ENCODE measurements at regions not wholly inside any gene's neighbourhood (a gene's known extent, or its start where the extent isn't known, plus 50 kb on each side); places are given as distances from the start of the nearest gene placed in this dataset.

DNA sequence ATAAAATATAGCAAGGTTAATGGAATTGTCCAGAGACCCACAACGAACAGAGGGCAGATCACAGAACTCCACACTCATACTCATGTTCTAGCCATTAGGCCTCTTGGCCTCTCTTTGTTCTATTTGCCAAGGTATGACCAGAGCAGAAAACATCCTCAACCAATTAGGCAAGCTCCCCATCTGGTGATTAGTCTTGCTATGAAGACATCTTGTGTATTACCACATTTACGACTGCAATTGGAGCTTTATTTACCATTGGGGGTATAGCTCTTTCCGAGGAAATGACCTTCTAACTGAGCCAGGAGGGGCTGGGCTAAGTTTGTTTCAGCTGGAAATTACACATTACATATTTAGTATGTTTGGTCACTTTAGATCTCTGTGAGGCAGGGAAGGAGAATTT lies 593.9 kb downstream of the CD109 start:
- H2AFZ ChIP-seq (ENCODE audit: low read length), result no peak overlapping the region
- no peaks in the 10 kb centered on the region for H3K27me3 ChIP-seq (ENCODE audit: insufficient read depth, low read length)
- TF ChIP-seq, protein P1, sequence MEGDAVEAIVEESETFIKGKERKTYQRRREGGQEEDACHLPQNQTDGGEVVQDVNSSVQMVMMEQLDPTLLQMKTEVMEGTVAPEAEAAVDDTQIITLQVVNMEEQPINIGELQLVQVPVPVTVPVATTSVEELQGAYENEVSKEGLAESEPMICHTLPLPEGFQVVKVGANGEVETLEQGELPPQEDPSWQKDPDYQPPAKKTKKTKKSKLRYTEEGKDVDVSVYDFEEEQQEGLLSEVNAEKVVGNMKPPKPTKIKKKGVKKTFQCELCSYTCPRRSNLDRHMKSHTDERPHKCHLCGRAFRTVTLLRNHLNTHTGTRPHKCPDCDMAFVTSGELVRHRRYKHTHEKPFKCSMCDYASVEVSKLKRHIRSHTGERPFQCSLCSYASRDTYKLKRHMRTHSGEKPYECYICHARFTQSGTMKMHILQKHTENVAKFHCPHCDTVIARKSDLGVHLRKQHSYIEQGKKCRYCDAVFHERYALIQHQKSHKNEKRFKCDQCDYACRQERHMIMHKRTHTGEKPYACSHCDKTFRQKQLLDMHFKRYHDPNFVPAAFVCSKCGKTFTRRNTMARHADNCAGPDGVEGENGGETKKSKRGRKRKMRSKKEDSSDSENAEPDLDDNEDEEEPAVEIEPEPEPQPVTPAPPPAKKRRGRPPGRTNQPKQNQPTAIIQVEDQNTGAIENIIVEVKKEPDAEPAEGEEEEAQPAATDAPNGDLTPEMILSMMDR (IDR thresholded peaks at IDR 0.05; ENCODE audit: extremely low read depth, low read depth, low read length), result no peak
- no peak overlapping the region for H3K27ac ChIP-seq (ENCODE audit: low read depth, low read length)
- H4K20me1 ChIP-seq (ENCODE audit: insufficient read depth, low read length), result no peaks in the 10 kb centered on the region
- H3K79me2 ChIP-seq (ENCODE audit: insufficient read depth, low read length), result no peaks in the 10 kb centered on the region
- no peak overlapping the region for H3K4me3 ChIP-seq (ENCODE audit: insufficient read depth, low read length)
- H3K36me3 ChIP-seq (ENCODE audit: insufficient read depth, low read length), result no peaks in the 10 kb centered on the region
- H3K4me1 ChIP-seq (ENCODE audit: insufficient read depth, low read length), result no peaks in the 10 kb centered on the region
- no peak overlapping the region for H3K4me2 ChIP-seq (ENCODE audit: insufficient read depth, low read length)
- DNase-seq (ENCODE audit: insufficient read length, low spot score, missing footprints), result no peak
- no peaks in the 10 kb centered on the region for H3K9me3 ChIP-seq (ENCODE audit: low read depth, low read length)

DNA sequence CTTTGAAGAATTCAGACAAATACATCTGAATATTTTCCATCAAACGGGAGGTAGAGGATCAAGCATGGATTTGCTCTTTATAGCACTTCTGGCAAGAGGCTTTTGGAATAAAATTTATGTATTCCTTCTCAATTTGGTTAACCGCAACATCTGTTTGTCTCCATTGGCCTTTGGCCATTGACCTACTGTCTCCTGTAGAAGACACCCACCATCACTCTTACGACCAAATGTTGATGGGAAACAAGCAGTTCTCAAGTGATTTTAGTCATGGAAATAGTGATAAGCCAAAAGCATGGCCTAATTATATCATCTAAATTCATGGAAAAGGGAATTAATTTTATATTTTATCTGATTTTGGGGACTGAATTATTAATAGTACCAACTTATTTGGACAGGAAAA lies 591.9 kb downstream of the CD109 start:
- Histone ChIP-seq H3K4me2 (ENCODE audit: insufficient read depth, low read length) (no peak overlapping the region), H3K79me2 (ENCODE audit: insufficient read depth, low read length) (no peaks in the 10 kb centered on the region), H3K27ac (ENCODE audit: low read depth, low read length) (no peak overlapping the region), H3K4me1 (ENCODE audit: insufficient read depth, low read length) (no peaks in the 10 kb centered on the region), H3K27me3 (ENCODE audit: insufficient read depth, low read length) (no peaks in the 10 kb centered on the region), H4K20me1 (ENCODE audit: insufficient read depth, low read length) (no peaks in the 10 kb centered on the region), H2AFZ (ENCODE audit: low read length) (no peak overlapping the region), H3K4me3 (ENCODE audit: insufficient read depth, low read length) (no peak overlapping the region), H3K36me3 (ENCODE audit: insufficient read depth, low read length) (no peaks in the 10 kb centered on the region), H3K9me3 (ENCODE audit: low read depth, low read length) (no peaks in the 10 kb centered on the region)
- TF ChIP-seq, protein P1 (IDR thresholded peaks at IDR 0.05; ENCODE audit: extremely low read depth, low read depth, low read length), result no peak
- DNase-seq (ENCODE audit: insufficient read length, low spot score, missing footprints), result no peak

DNA sequence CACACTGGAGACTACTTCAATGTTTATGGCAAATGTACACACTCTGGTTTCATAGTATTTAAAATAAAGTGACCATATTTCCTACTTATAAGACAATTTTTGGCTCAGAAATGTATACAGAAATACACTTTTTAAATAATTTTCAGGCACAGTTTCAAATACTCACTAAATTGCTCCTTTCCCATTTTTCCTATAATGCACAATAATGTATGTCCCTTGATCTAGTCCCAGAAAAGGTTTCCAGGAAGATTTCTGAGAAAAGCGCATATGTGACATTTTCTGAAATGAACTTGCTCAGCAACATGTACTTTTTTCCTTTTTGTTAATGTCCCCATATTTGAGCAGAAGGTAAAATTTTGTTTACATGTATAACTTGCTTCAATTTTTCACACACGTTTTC lies 591.4 kb downstream of the CD109 start:
- Histone ChIP-seq H3K4me2 (ENCODE audit: insufficient read depth, low read length) (no peak overlapping the region), H3K4me3 (ENCODE audit: insufficient read depth, low read length) (no peak overlapping the region), H3K27me3 (ENCODE audit: insufficient read depth, low read length) (no peaks in the 10 kb centered on the region), H3K4me1 (ENCODE audit: insufficient read depth, low read length) (no peaks in the 10 kb centered on the region), H2AFZ (ENCODE audit: low read length) (no peak overlapping the region), H3K36me3 (ENCODE audit: insufficient read depth, low read length) (no peaks in the 10 kb centered on the region), H3K9me3 (ENCODE audit: low read depth, low read length) (no peaks in the 10 kb centered on the region), H4K20me1 (ENCODE audit: insufficient read depth, low read length) (no peaks in the 10 kb centered on the region), H3K79me2 (ENCODE audit: insufficient read depth, low read length) (no peaks in the 10 kb centered on the region), H3K27ac (ENCODE audit: low read depth, low read length) (no peak overlapping the region)
- no peak for DNase-seq (ENCODE audit: insufficient read length, low spot score, missing footprints)
- TF ChIP-seq, protein P1 (IDR thresholded peaks at IDR 0.05; ENCODE audit: extremely low read depth, low read depth, low read length), result no peak

DNA sequence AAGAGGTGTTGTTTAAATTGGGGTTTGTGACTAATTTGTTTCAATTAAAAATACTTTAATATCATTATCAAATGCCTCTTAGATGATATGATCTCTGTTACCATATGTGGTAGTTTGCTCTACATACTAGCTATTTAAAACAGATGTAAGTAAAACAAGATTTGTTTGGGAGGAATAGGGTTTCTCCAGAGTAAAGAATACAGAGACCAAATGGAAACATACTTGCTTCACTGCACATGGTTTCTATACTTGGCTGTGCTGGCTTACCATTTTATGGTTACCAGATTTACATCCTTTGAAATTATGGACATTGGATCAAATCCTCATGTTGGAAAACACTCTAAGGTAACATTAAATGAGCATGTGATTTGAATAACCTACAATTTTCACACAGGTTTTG lies 588.3 kb downstream of the CD109 start:
- DNase-seq (ENCODE audit: insufficient read length, low spot score, missing footprints), result peak; percentile 14
- Histone ChIP-seq H3K4me1 (ENCODE audit: insufficient read depth, low read length) (no peaks in the 10 kb centered on the region), H4K20me1 (ENCODE audit: insufficient read depth, low read length) (no peaks in the 10 kb centered on the region), H3K9me3 (ENCODE audit: low read depth, low read length) (no peaks in the 10 kb centered on the region), H3K27me3 (ENCODE audit: insufficient read depth, low read length) (no peaks in the 10 kb centered on the region), H2AFZ (ENCODE audit: low read length) (no peak overlapping the region), H3K36me3 (ENCODE audit: insufficient read depth, low read length) (no peaks in the 10 kb centered on the region), H3K4me3 (ENCODE audit: insufficient read depth, low read length) (no peak overlapping the region), H3K4me2 (ENCODE audit: insufficient read depth, low read length) (no peak overlapping the region), H3K79me2 (ENCODE audit: insufficient read depth, low read length) (no peaks in the 10 kb centered on the region), H3K27ac (ENCODE audit: low read depth, low read length) (no peak overlapping the region)
- TF ChIP-seq, protein P1 (IDR thresholded peaks at IDR 0.05; ENCODE audit: extremely low read depth, low read depth, low read length), result no peak

Measured in osteoblast (primary cell).